GM18505 (cell line): ENCODE measurements at regions not wholly inside any gene's neighbourhood (a gene's known extent, or its start where the extent isn't known, plus 50 kb on each side); places are given as distances from the start of the nearest gene placed in this dataset.
A peak's percentile ranks its signal among the peaks of the same experiment; 100 is the strongest.

Experiments
- ATAC-seq: cut with Tn5 transposase; IDR thresholded peaks from one replicate; pipeline ENCODE4 v1.9.1; 2021; ENCODE audit not compliant: unreplicated experiment
- POLR2A ChIP-seq: IDR thresholded peaks from 4 replicates; pipeline ENCODE4 v1.6.1; 2011; ENCODE audit warnings: borderline replicate concordance; ENCODE audit not compliant: insufficient read depth, insufficient read length; ENCODE audit errors: extremely low read depth

- TF ChIP-seq POLR2A = no peak
- no peak for ATAC-seq
These were observed 291.9 kb upstream of the PDE4D start for GRCh38 chr5:60185231-60186099.

- ATAC-seq = no peak
- TF ChIP-seq POLR2A = no peak
These were observed 291.1 kb upstream of the PDE4D start for GRCh38 chr5:60184606-60185005.

- no peak for TF ChIP-seq POLR2A
- peak; percentile 62 for ATAC-seq
These were observed 290.4 kb upstream of the PDE4D start for GRCh38 chr5:60183881-60184280.

- no peak for TF ChIP-seq POLR2A
- no peak for ATAC-seq
These were observed 284.6 kb upstream of the PDE4D start for GRCh38 chr5:60178101-60178500.

GRCh38 chr5:60177596-60177995, 284.1 kb upstream of the PDE4D start:
- TF ChIP-seq POLR2A = no peak
- ATAC-seq = no peak

GRCh38 chr5:60173667-60174066, 280.1 kb upstream of the PDE4D start:
- no peak for ATAC-seq
- TF ChIP-seq POLR2A = no peak

GRCh38 chr5:60163762-60164161, 270.2 kb upstream of the PDE4D start:
- no peak for ATAC-seq
- no peak for TF ChIP-seq POLR2A

- TF ChIP-seq POLR2A = no peak
- no peak for ATAC-seq
These were observed 268.9 kb upstream of the PDE4D start for GRCh38 chr5:60162441-60162840.

GRCh38 chr5:60161340-60161934, 267.9 kb upstream of the PDE4D start:
- TF ChIP-seq POLR2A = no peak
- peak; percentile 61 for ATAC-seq

GRCh38 chr5:60149081-60149480, 255.6 kb upstream of the PDE4D start:
- TF ChIP-seq POLR2A = no peak
- no peak for ATAC-seq

GRCh38 chr5:60148366-60148765, 254.8 kb upstream of the PDE4D start:
- no peak for ATAC-seq
- no peak for TF ChIP-seq POLR2A

- no peak for TF ChIP-seq POLR2A
- ATAC-seq = no peak
These were observed 254.3 kb upstream of the PDE4D start for GRCh38 chr5:60147791-60148190.

- TF ChIP-seq POLR2A = no peak
- ATAC-seq = no peak
These were observed 250.5 kb upstream of the PDE4D start for GRCh38 chr5:60143942-60144549.

- TF ChIP-seq POLR2A = no peak
- ATAC-seq = no peak
These were observed 247.6 kb upstream of the PDE4D start for GRCh38 chr5:60141119-60141518.

- TF ChIP-seq POLR2A = no peak
- ATAC-seq = no peak
These were observed 243.3 kb upstream of the PDE4D start for GRCh38 chr5:60136841-60137240.

GRCh38 chr5:60131504-60131903, 238.0 kb upstream of the PDE4D start:
- no peak for ATAC-seq
- TF ChIP-seq POLR2A = no peak
